HCT116 (cell line): ENCODE measurements at regions not wholly inside any gene's neighbourhood (a gene's known extent, or its start where the extent isn't known, plus 50 kb on each side); places are given as distances from the start of the nearest gene placed in this dataset.

Experiments
- ATAC-seq: fragments of 200-7000 bp; cut with Tn5 transposase; 2 replicates; pipeline ENCODE4 v1.9.1; 2020; ENCODE audit warnings: mild to moderate bottlenecking, moderate library complexity
- BruUV-seq: library from RNA; stranded (reverse); fragments of 400-500 nt; replicated peaks from 2 replicates; lab custom pipeline; 2021; lab: Mats Ljungman, UMichigan
- CTCF ChIA-PET: fragments of 300-600 bp; sonication (Branson Sonifier 250); formaldehyde crosslinking; loops from one replicate; lab custom pipeline; 2021; ENCODE audit warnings: antibody characterized with exemption; lab: Charles Lee
- POLR2A ChIA-PET: fragments of 300-600, 350-600 bp; sonication (Branson Sonifier 250); formaldehyde crosslinking; loops from one replicate; lab custom pipeline; 2021; ENCODE audit warnings: antibody characterized with exemption; lab: Charles Lee
- RAD21 ChIA-PET, 2 experiments: fragments of 300-600 bp; sonication (Branson Sonifier 250); formaldehyde crosslinking; loops; one replicate each; lab custom pipeline; 2023; ENCODE audit warnings: low total read pairs in 2 of 2; ENCODE audit not compliant: uncharacterized antibody in 2 of 2, unreplicated experiment in 2 of 2, low non-redundant PET in 1 of 2; lab: Charles Lee
- DNase-seq: peaks from one replicate; pipeline ENCODE4 v3.0.0-alpha.2; 2010; ENCODE audit warnings: low read depth, low spot score
- H2AFZ ChIP-seq: fragments of 200-600 bp; shearing (Covaris generic), sonication (generic); 2 replicates; pipeline ENCODE4 v1.6.1; 2017; ENCODE audit warnings: low read depth, mixed run types, mixed read lengths, antibody characterized with exemption, low read length; ENCODE audit not compliant: poor library complexity, severe bottlenecking
- H3K27ac ChIP-seq: 2 replicates; pipeline ENCODE4 v1.5.1; 2012; ENCODE audit warnings: low read depth, low read length
- H3K27me3 ChIP-seq: fragments of 200-600 bp; sonication (generic); 2 replicates; pipeline ENCODE4 v1.6.1; 2016; ENCODE audit warnings: mixed run types, low read length, mixed read lengths; ENCODE audit not compliant: insufficient read depth
- H3K36me3 ChIP-seq, 2 experiments: fragments of 200-500 bp in 1 of 2; fragments of 200-600 bp in 1 of 2; sonication (Bioruptor generic) in 1 of 2; sonication (generic) in 1 of 2; 2 replicates each; pipeline versions ENCODE4 v1.5.1 to v1.6.1; 2014 to 2016; ENCODE audit warnings: low read length in 2 of 2, inconsistent platforms in 1 of 2, mixed read lengths in 1 of 2, mixed run types in 1 of 2; ENCODE audit not compliant: insufficient read depth in 2 of 2, control insufficient read depth in 1 of 2
- H3K4me1 ChIP-seq, 2 experiments: fragments of 200-600 bp in 1 of 2; sonication (generic) in 1 of 2; 2 replicates each; pipeline versions ENCODE4 v1.5.1 to v1.6.1; 2012 to 2017; ENCODE audit warnings: low read length in 2 of 2, inconsistent platforms in 1 of 2, mild to moderate bottlenecking in 1 of 2, mixed read lengths in 1 of 2, mixed run types in 1 of 2, moderate library complexity in 1 of 2; ENCODE audit not compliant: insufficient read depth in 2 of 2, control insufficient read depth in 1 of 2
- H3K4me2 ChIP-seq: fragments of 200-600 bp; sonication (generic); 2 replicates; pipeline ENCODE4 v1.6.1; 2017; ENCODE audit warnings: mixed run types, low read length, mixed read lengths
- H3K4me3 ChIP-seq, 2 experiments: fragments of 200-600 bp in 1 of 2; sonication (generic) in 1 of 2; replicated peaks in 1 of 2; 2 replicates each; pipeline ENCODE4 v1.5.1; 2011 to 2016; ENCODE audit warnings: low read length in 2 of 2, control low read depth in 1 of 2, low read depth in 1 of 2, mild to moderate bottlenecking in 1 of 2, mixed read lengths in 1 of 2, mixed run types in 1 of 2
- H3K79me2 ChIP-seq: fragments of 200-600 bp; sonication (generic); 2 replicates; pipeline ENCODE4 v1.6.1; 2017; ENCODE audit warnings: mild to moderate bottlenecking, mixed run types, low read length, moderate library complexity, mixed read lengths; ENCODE audit not compliant: insufficient read depth
- H3K9ac ChIP-seq: fragments of 200-600 bp; sonication (generic); 2 replicates; pipeline ENCODE4 v1.6.1; 2016; ENCODE audit warnings: low read length, mixed read lengths
- H3K9me2 ChIP-seq: fragments of 200-600 bp; sonication (generic), shearing (Covaris generic); 2 replicates; pipeline ENCODE4 v1.6.1; 2017; ENCODE audit warnings: mixed run types, mild to moderate bottlenecking, moderate library complexity; ENCODE audit not compliant: insufficient read depth
- H3K9me3 ChIP-seq, 2 experiments: fragments of 200-500 bp in 1 of 2; fragments of 200-600 bp in 1 of 2; sonication (Bioruptor generic) in 1 of 2; sonication (generic) in 1 of 2; 2 replicates each; pipeline ENCODE4 v1.6.1; 2014 to 2017; ENCODE audit warnings: low read length in 2 of 2, mixed read lengths in 2 of 2, inconsistent platforms in 1 of 2, low read depth in 1 of 2, mild to moderate bottlenecking in 1 of 2, mixed run types in 1 of 2, moderate library complexity in 1 of 2; ENCODE audit not compliant: control insufficient read depth in 1 of 2, insufficient read depth in 1 of 2
- H4K20me1 ChIP-seq: fragments of 200-600 bp; sonication (generic), shearing (Covaris generic); 2 replicates; pipeline ENCODE4 v1.6.1; 2017; ENCODE audit warnings: mixed run types, mild to moderate bottlenecking, moderate library complexity; ENCODE audit not compliant: insufficient read depth
- CBX3 ChIP-seq: IDR thresholded peaks from 2 replicates; pipeline ENCODE4 v1.6.1; 2012; ENCODE audit warnings: low read depth
- CEBPB ChIP-seq: IDR thresholded peaks from 2 replicates; pipeline ENCODE4 v1.6.1; 2012; ENCODE audit warnings: low read depth
- CTCF ChIP-seq, 3 experiments: fragments of 200-600 bp in 1 of 3; sonication (generic) in 1 of 3; IDR thresholded peaks in 2 of 3; conservative IDR thresholded peaks in 1 of 3; 2 replicates each; pipeline ENCODE4 v1.5.1; 2012 to 2017; ENCODE audit warnings: low read depth in 2 of 3, low read length in 2 of 3, antibody characterized with exemption in 1 of 3, borderline replicate concordance in 1 of 3, control low read depth in 1 of 3, mild to moderate bottlenecking in 1 of 3, mixed read lengths in 1 of 3, mixed run types in 1 of 3, moderate library complexity in 1 of 3; ENCODE audit not compliant: insufficient read depth in 1 of 3
- ELF1 ChIP-seq: IDR thresholded peaks from 2 replicates; pipeline ENCODE4 v1.6.1; 2012; ENCODE audit warnings: low read depth, borderline replicate concordance
- EZH2 ChIP-seq: fragments of 200-600 bp; sonication (generic); IDR thresholded peaks from 2 replicates; pipeline ENCODE4 v1.6.1; 2017; ENCODE audit warnings: antibody characterized with exemption, mixed run types
- JUND ChIP-seq: IDR thresholded peaks from 2 replicates; pipeline ENCODE4 v1.6.1; 2012
- MAX ChIP-seq: IDR thresholded peaks from 2 replicates; pipeline ENCODE4 v1.6.1; 2012
- POLR2AphosphoS5 ChIP-seq: IDR thresholded peaks from 2 replicates; pipeline ENCODE4 v1.6.1; 2011; ENCODE audit warnings: mild to moderate bottlenecking, low read depth, low read length, moderate library complexity
- RAD21 ChIP-seq: IDR thresholded peaks from 2 replicates; pipeline ENCODE4 v1.6.1; 2012; ENCODE audit warnings: low read depth, mild to moderate bottlenecking
- REST ChIP-seq: IDR thresholded peaks from 2 replicates; pipeline ENCODE4 v1.6.1; 2012; ENCODE audit warnings: low read depth
- SIN3A ChIP-seq: IDR thresholded peaks from 2 replicates; pipeline ENCODE4 v1.6.1; 2012; ENCODE audit warnings: low read depth
- SP1 ChIP-seq: IDR thresholded peaks from 2 replicates; pipeline ENCODE4 v1.6.1; 2012; ENCODE audit warnings: low read depth
- YY1 ChIP-seq: IDR thresholded peaks from 2 replicates; pipeline ENCODE4 v1.6.1; 2011; ENCODE audit warnings: low read length, low read depth, moderate library complexity, mild to moderate bottlenecking; ENCODE audit not compliant: insufficient replicate concordance; ENCODE audit errors: extremely low read depth
- ZNF274 ChIP-seq: fragments of 200-500 bp; sonication (Bioruptor generic); IDR thresholded peaks from 2 replicates; pipeline ENCODE4 v1.6.1; 2014; ENCODE audit warnings: mild to moderate bottlenecking, low read depth, low read length, inconsistent platforms
- intact Hi-C: fragments of 100-400 bp; cut with micrococcal nuclease; formaldehyde crosslinking; loops from 2 replicates; pipeline ENCODE4 v1.10.0; 2022
- TF ChIP-seq, protein P1 (sequence below): IDR thresholded peaks from 2 replicates; pipeline ENCODE4 v1.6.1; 2012

- no peak for ATAC-seq
- no peaks in the 10 kb centered on the region for H3K79me2 ChIP-seq
- no TSS peak for BruUV-seq
- H3K36me3 ChIP-seq, result no peaks in the 10 kb centered on the region
- ChIA-PET CTCF (no interaction called here), RAD21 (no interaction called here), POLR2A (interaction anchor here (0.6 kb wide), 1 partner anchor 686 kb away, joined by 3 read pairs; no protein-coding TSS in a partner anchor)
- H3K9ac ChIP-seq, result no peak overlapping the region
- no peak overlapping the region for H3K4me2 ChIP-seq
- intact Hi-C loops, result no loop called here
- no peak for TF ChIP-seq EZH2
- no peak for TF ChIP-seq POLR2AphosphoS5
- no peak for TF ChIP-seq ELF1
- TF ChIP-seq SIN3A, result no peak
- TF ChIP-seq, protein P1, sequence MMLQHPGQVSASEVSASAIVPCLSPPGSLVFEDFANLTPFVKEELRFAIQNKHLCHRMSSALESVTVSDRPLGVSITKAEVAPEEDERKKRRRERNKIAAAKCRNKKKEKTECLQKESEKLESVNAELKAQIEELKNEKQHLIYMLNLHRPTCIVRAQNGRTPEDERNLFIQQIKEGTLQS, result no peak
- no peak for TF ChIP-seq RAD21
- TF ChIP-seq SP1, result no peak
- TF ChIP-seq CBX3, result no peak
- TF ChIP-seq ZNF274, result no peak
- H2AFZ ChIP-seq, result no peak overlapping the region
- no peaks in the 10 kb centered on the region for H3K4me1 ChIP-seq
- H4K20me1 ChIP-seq, result no peaks in the 10 kb centered on the region
- H3K27ac ChIP-seq, result no peak overlapping the region
- DNase-seq, result no peak
- H3K9me2 ChIP-seq, result no peaks in the 10 kb centered on the region
- no peak overlapping the region for H3K4me3 ChIP-seq
- H3K9me3 ChIP-seq, result no peaks in the 10 kb centered on the region
- H3K27me3 ChIP-seq, result no peaks in the 10 kb centered on the region
Measured at GRCh38 chr2:60042023-60042422, 511.4 kb downstream of the BCL11A start.

DNA sequence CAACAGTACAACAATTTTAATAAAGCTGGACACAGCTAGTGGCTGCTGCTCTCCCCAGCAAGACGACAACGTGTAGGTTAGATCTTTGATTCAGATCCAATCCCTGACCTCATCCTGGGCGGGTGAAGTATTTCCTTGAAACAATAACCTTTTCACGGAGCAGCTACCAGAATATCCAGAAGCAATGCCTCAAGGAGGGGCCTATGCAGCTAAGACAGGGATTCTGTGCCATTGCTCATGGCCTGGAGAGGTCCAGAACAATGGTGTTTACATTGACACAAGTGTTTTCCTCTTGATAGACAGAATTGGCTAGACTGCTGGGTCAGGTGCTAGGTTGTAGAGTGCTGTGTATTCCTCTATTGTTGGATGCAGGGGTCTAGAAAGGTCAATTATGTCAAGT lies 520.1 kb downstream of the BCL11A start:
- H3K4me1 ChIP-seq, result no peaks in the 10 kb centered on the region
- ATAC-seq (no peak), DNase-seq (no peak)
- intact Hi-C loops, result no loop called here
- no peak overlapping the region for H3K27ac ChIP-seq
- ChIA-PET CTCF (no interaction called here), RAD21 (no interaction called here), POLR2A (no interaction called here)
- no peak overlapping the region for H3K4me2 ChIP-seq
- no peaks in the 10 kb centered on the region for H3K36me3 ChIP-seq
- no peaks in the 10 kb centered on the region for H3K9me2 ChIP-seq
- no peak overlapping the region for H3K9ac ChIP-seq
- no peaks in the 10 kb centered on the region for H4K20me1 ChIP-seq
- no peaks in the 10 kb centered on the region for H3K79me2 ChIP-seq
- H3K27me3 ChIP-seq, result no peaks in the 10 kb centered on the region
- TF ChIP-seq EZH2 (no peak), CEBPB (no peak), JUND (no peak), MAX (no peak), REST (no peak), YY1 (no peak), CTCF (IDR thresholded peaks at IDR 0.05 in 2 of 3, conservative IDR thresholded peaks at IDR 0.05 in 1 of 3; ENCODE audit: borderline replicate concordance in 1 of 3, insufficient read depth in 1 of 3, low read depth in 2 of 3, low read length in 2 of 3) (no peak)
- H3K9me3 ChIP-seq, result no peaks in the 10 kb centered on the region
- BruUV-seq, result no TSS peak
- H2AFZ ChIP-seq, result no peak overlapping the region
- H3K4me3 ChIP-seq, result no peak overlapping the region
